Renal pelvis (tissue), 1 donor: ENCODE measurements at regions not wholly inside any gene's neighbourhood (a gene's known extent, or its start where the extent isn't known, plus 50 kb on each side); places are given as distances from the start of the nearest gene placed in this dataset.

ENCODE experiments used
- DNase-seq: peaks from one replicate; pipeline ENCODE4 v3.0.0-alpha.2; 2013

GRCh38 chr5:142378737-142379634 lies 54.2 kb upstream of the SPRY4 start:
- no peak for DNase-seq

GRCh38 chr5:142375944-142376411 lies 51.2 kb upstream of the SPRY4 start:
- DNase-seq, result no peak
